ENCODE measurements at regions not wholly inside any gene's neighbourhood (a gene's known extent, or its start where the extent isn't known, plus 50 kb on each side); places are given as distances from the start of the nearest gene placed in this dataset.
A peak's percentile ranks its signal among the peaks of the same experiment; 100 is the strongest.
"Not testable (repeated sequence)": the region's sequence is repeated elsewhere in the genome, so short reads cannot be mapped to it uniquely, and the experiment has no call there.

GRCh38 chr19:28301463-28301862, 911.5 kb downstream of the UQCRFS1 start:
- no peak for DNase-seq

GRCh38 chr19:28299649-28300048, 913.3 kb downstream of the UQCRFS1 start:
- DNase-seq = no peak

GRCh38 chr19:28297586-28298157, 915.3 kb downstream of the UQCRFS1 start:
- no peak for DNase-seq

- DNase-seq = no peak
Observed at GRCh38 chr19:28297036-28297435, 915.9 kb downstream of the UQCRFS1 start.

GRCh38 chr19:28296506-28296905, 916.4 kb downstream of the UQCRFS1 start:
- DNase-seq = no peak

GRCh38 chr19:28294975-28295374, 918.0 kb downstream of the UQCRFS1 start:
- not testable (repeated sequence) for DNase-seq

- DNase-seq = no peak
Observed at GRCh38 chr19:28294395-28294794, 918.6 kb downstream of the UQCRFS1 start.

- DNase-seq = no peak
Observed at GRCh38 chr19:28293685-28294084, 919.3 kb downstream of the UQCRFS1 start.

- DNase-seq = peak; percentile 58
Observed at GRCh38 chr19:28292822-28293500, 920.0 kb downstream of the UQCRFS1 start.

- DNase-seq = no peak
Observed at GRCh38 chr19:28291874-28292273, 921.1 kb downstream of the UQCRFS1 start.

- no peak for DNase-seq
Observed at GRCh38 chr19:28290963-28291657, 921.8 kb downstream of the UQCRFS1 start.

GRCh38 chr19:28289295-28290063, 923.5 kb downstream of the UQCRFS1 start:
- peak; percentile 88 for DNase-seq

GRCh38 chr19:28288572-28289264, 924.2 kb downstream of the UQCRFS1 start:
- DNase-seq = no peak

- DNase-seq = no peak
Observed at GRCh38 chr19:28285917-28286316, 927.0 kb downstream of the UQCRFS1 start.

GRCh38 chr19:28285078-28285477, 927.9 kb downstream of the UQCRFS1 start:
- no peak for DNase-seq

GRCh38 chr19:28284389-28284788, 928.6 kb downstream of the UQCRFS1 start:
- no peak for DNase-seq

- DNase-seq = no peak
Observed at GRCh38 chr19:28283592-28283991, 929.4 kb downstream of the UQCRFS1 start.

- DNase-seq = no peak
Observed at GRCh38 chr19:28281676-28282075, 931.3 kb downstream of the UQCRFS1 start.

- DNase-seq = no peak
Observed at GRCh38 chr19:28264556-28264955, 948.4 kb downstream of the UQCRFS1 start.

- no peak for DNase-seq
Observed at GRCh38 chr19:28258829-28259228, 954.1 kb downstream of the UQCRFS1 start.

- DNase-seq = no peak
Observed at GRCh38 chr19:28257396-28257795, 955.6 kb downstream of the UQCRFS1 start.

- no peak for DNase-seq
Observed at GRCh38 chr19:28247243-28247642, 965.7 kb downstream of the UQCRFS1 start.

- no peak for DNase-seq
Observed at GRCh38 chr19:28245937-28246336, 967.0 kb downstream of the UQCRFS1 start.
